H9 (cell line): ENCODE measurements at regions not wholly inside any gene's neighbourhood (a gene's known extent, or its start where the extent isn't known, plus 50 kb on each side); places are given as distances from the start of the nearest gene placed in this dataset.

Experiments used
- DNase-seq: peaks from one replicate; pipeline ENCODE4 v3.0.0-alpha.2; 2017
- H2AFZ ChIP-seq: one replicate; pipeline ENCODE4 v1.6.1; 2013; ENCODE audit warnings: mild to moderate bottlenecking, low read length, control low read depth, moderate library complexity
- H2AK5ac ChIP-seq: 2 replicates; pipeline ENCODE4 v1.6.1; 2013; ENCODE audit warnings: low read length, control low read depth, mixed read lengths; ENCODE audit not compliant: insufficient read length
- H2BK120ac ChIP-seq: one replicate; pipeline ENCODE4 v1.6.1; 2013; ENCODE audit warnings: low read depth, mild to moderate bottlenecking, low read length, control low read depth, inconsistent platforms; ENCODE audit not compliant: poor library complexity, severe bottlenecking
- H2BK12ac ChIP-seq: 2 replicates; pipeline ENCODE4 v1.6.1; 2013; ENCODE audit warnings: low read length, control low read depth, mixed read lengths, low read depth; ENCODE audit not compliant: insufficient read length
- H2BK15ac ChIP-seq: 2 replicates; pipeline ENCODE4 v1.6.1; 2013; ENCODE audit warnings: low read depth, low read length, control low read depth
- H2BK20ac ChIP-seq: one replicate; pipeline ENCODE4 v1.6.1; 2013; ENCODE audit warnings: low read depth, mild to moderate bottlenecking, low read length, control low read depth, inconsistent platforms; ENCODE audit not compliant: poor library complexity, severe bottlenecking
- H2BK5ac ChIP-seq: 2 replicates; pipeline ENCODE4 v1.6.1; 2013; ENCODE audit warnings: low read length, control low read depth, mixed read lengths; ENCODE audit not compliant: insufficient read length
- H3K14ac ChIP-seq: 2 replicates; pipeline ENCODE4 v1.6.1; 2013; ENCODE audit warnings: low read length, control low read depth; ENCODE audit not compliant: insufficient read depth
- H3K18ac ChIP-seq: 2 replicates; pipeline ENCODE4 v1.6.1; 2013; ENCODE audit warnings: low read depth, mild to moderate bottlenecking, mixed read lengths, low read length, control low read depth; ENCODE audit not compliant: insufficient read length
- H3K23ac ChIP-seq: 2 replicates; pipeline ENCODE4 v1.6.1; 2013; ENCODE audit warnings: low read length, control low read depth, mixed read lengths, low read depth; ENCODE audit not compliant: insufficient read length
- H3K23me2 ChIP-seq: 2 replicates; pipeline ENCODE4 v1.6.1; 2013; ENCODE audit warnings: low read depth, mild to moderate bottlenecking, mixed read lengths, low read length, control low read depth; ENCODE audit not compliant: insufficient read length, poor library complexity, severe bottlenecking
- H3K27ac ChIP-seq: 2 replicates; pipeline ENCODE4 v1.5.1; 2013; ENCODE audit warnings: low read length, control low read depth, mixed read lengths, low read depth; ENCODE audit not compliant: insufficient read length
- H3K27me3 ChIP-seq: 2 replicates; pipeline ENCODE4 v1.6.1; 2013; ENCODE audit warnings: low read length, control low read depth, inconsistent platforms; ENCODE audit not compliant: insufficient read depth
- H3K4ac ChIP-seq: 2 replicates; pipeline ENCODE4 v1.6.1; 2013; ENCODE audit warnings: low read depth, mild to moderate bottlenecking, control low read depth, inconsistent platforms, low read length, moderate library complexity
- H3K4me1 ChIP-seq: 2 replicates; pipeline ENCODE4 v1.6.1; 2013; ENCODE audit warnings: low read length, control low read depth, inconsistent platforms; ENCODE audit not compliant: insufficient read depth
- H3K4me2 ChIP-seq: 2 replicates; pipeline ENCODE4 v1.6.1; 2013; ENCODE audit warnings: low read length, control low read depth, mixed read lengths; ENCODE audit not compliant: insufficient read length, insufficient read depth
- H3K56ac ChIP-seq: 2 replicates; pipeline ENCODE4 v1.6.1; 2013; ENCODE audit warnings: low read depth, mild to moderate bottlenecking, mixed read lengths, low read length, control low read depth; ENCODE audit not compliant: insufficient read length
- H3K79me1 ChIP-seq: 2 replicates; pipeline ENCODE4 v1.6.1; 2013; ENCODE audit warnings: low read depth, mild to moderate bottlenecking, moderate library complexity, low read length, control low read depth, inconsistent platforms; ENCODE audit not compliant: insufficient read depth, poor library complexity, severe bottlenecking
- H3K79me2 ChIP-seq: 2 replicates; pipeline ENCODE4 v1.6.1; 2013; ENCODE audit warnings: low read length, control low read depth, inconsistent platforms; ENCODE audit not compliant: insufficient read depth
- H3K9ac ChIP-seq: 2 replicates; pipeline ENCODE4 v1.6.1; 2013; ENCODE audit warnings: low read length, control low read depth, mixed read lengths; ENCODE audit not compliant: insufficient read length; ENCODE audit errors: extremely low read depth
- H3K9me3 ChIP-seq: one replicate; pipeline ENCODE4 v1.6.1; 2013; ENCODE audit warnings: low read depth, low read length, inconsistent platforms; ENCODE audit not compliant: control insufficient read depth
- H3T11ph ChIP-seq: one replicate; pipeline ENCODE4 v1.6.1; 2013; ENCODE audit warnings: mild to moderate bottlenecking, low read length, control low read depth, inconsistent platforms
- H4K20me1 ChIP-seq: one replicate; pipeline ENCODE4 v1.6.1; 2013; ENCODE audit not compliant: control insufficient read depth, insufficient read length, insufficient read depth
- H4K5ac ChIP-seq: 2 replicates; pipeline ENCODE4 v1.6.1; 2013; ENCODE audit warnings: low read depth, mild to moderate bottlenecking, mixed read lengths, low read length, control low read depth; ENCODE audit not compliant: insufficient read length
- H4K8ac ChIP-seq: replicated peaks from 2 replicates; pipeline ENCODE4 v1.6.1; 2013; ENCODE audit warnings: low read length, control low read depth, mixed read lengths, low read depth; ENCODE audit not compliant: insufficient read length
- H4K91ac ChIP-seq: 2 replicates; pipeline ENCODE4 v1.6.1; 2013; ENCODE audit warnings: low read depth, mild to moderate bottlenecking, moderate library complexity, mixed read lengths, low read length, control low read depth; ENCODE audit not compliant: insufficient read length
- H3K27ac Mint-ChIP-seq, 3 experiments: 2 replicates in 2 of 3; 3 replicates in 1 of 3; pipeline ENCODE4 v1.8.0; 2020 to 2021; ENCODE audit warnings: mixed read lengths in 3 of 3, mild to moderate bottlenecking in 1 of 3, moderate library complexity in 1 of 3
- H3K27me3 Mint-ChIP-seq: 2 replicates; pipeline ENCODE4 v1.8.0; 2021; ENCODE audit warnings: low read depth, mild to moderate bottlenecking, moderate library complexity, mixed read lengths
- H3K36me3 Mint-ChIP-seq, 3 experiments: 2 replicates in 2 of 3; 3 replicates in 1 of 3; pipeline ENCODE4 v1.8.0; 2020 to 2021; ENCODE audit warnings: low read depth in 3 of 3, mixed read lengths in 3 of 3; ENCODE audit not compliant: insufficient read depth in 1 of 3
- H3K4me1 Mint-ChIP-seq, 2 experiments: 2 replicates each; pipeline ENCODE4 v1.8.0; 2020; ENCODE audit warnings: mixed read lengths in 2 of 2
- H3K4me3 Mint-ChIP-seq, 2 experiments: 2 replicates in 1 of 2; 3 replicates in 1 of 2; pipeline ENCODE4 v1.8.0; 2020 to 2021; ENCODE audit warnings: mild to moderate bottlenecking in 2 of 2, mixed read lengths in 2 of 2, moderate library complexity in 1 of 2
- H3K9me3 Mint-ChIP-seq, 2 experiments: 2 replicates in 1 of 2; 3 replicates in 1 of 2; pipeline ENCODE4 v1.8.0; 2020; ENCODE audit warnings: mild to moderate bottlenecking in 2 of 2, mixed read lengths in 2 of 2, moderate library complexity in 1 of 2
- CTCF ChIP-seq: fragments of 200-600 bp; sonication (generic); conservative IDR thresholded peaks from 3 replicates; pipeline ENCODE4 v1.8.0; 2021; ENCODE audit warnings: antibody characterized with exemption, mild to moderate bottlenecking
- WGBS: extraction: QIAGEN DNeasy Blood & Tissue Kit; methylation state at CpG from one replicate; pipeline ENCODE4 v1.1.7; 2013; ENCODE audit warnings: missing lambda C conversion rate, low lambda C conversion rate, mixed read lengths; ENCODE audit not compliant: insufficient read length; ENCODE audit errors: extremely low coverage; 5-methylcytosine and 5-hydroxymethylcytosine counted together

- no peak overlapping the region for H3K23ac ChIP-seq
- no peak overlapping the region for H3K56ac ChIP-seq
- H3K4me2 ChIP-seq = no peak overlapping the region
- H3K79me2 ChIP-seq = no peaks in the 10 kb centered on the region
- no peak for TF ChIP-seq CTCF
- no peaks in the 10 kb centered on the region for H3K23me2 ChIP-seq
- Mint-ChIP-seq H3K4me1 (no peaks in the 10 kb centered on the region; a peak in 1 of 4 replicates), H3K27me3 (peaks cover 4% of the 10 kb centered on the region), H3K36me3 (no peaks in the 10 kb centered on the region), H3K9me3 (no peaks in the 10 kb centered on the region; a peak in 1 of 5 replicates), H3K4me3 (no peak overlapping the region), H3K27ac (no peak overlapping the region)
- no peak overlapping the region for H2BK120ac ChIP-seq
- no peak overlapping the region for H2BK5ac ChIP-seq
- no peak overlapping the region for H4K5ac ChIP-seq
- no peak overlapping the region for H3T11ph ChIP-seq
- no peak overlapping the region for H3K9ac ChIP-seq
- H3K27me3 ChIP-seq = no peaks in the 10 kb centered on the region
- no peaks in the 10 kb centered on the region for H4K20me1 ChIP-seq
- H3K14ac ChIP-seq = no peak overlapping the region
- H4K91ac ChIP-seq = no peak overlapping the region
- H4K8ac ChIP-seq = no peak overlapping the region
- WGBS = no CpG with 5 or more reads among the region's 5 CpGs
- H2BK15ac ChIP-seq = no peak overlapping the region
- no peak overlapping the region for H3K4ac ChIP-seq
- no peak for DNase-seq
- no peak overlapping the region for H2BK12ac ChIP-seq
- H2AK5ac ChIP-seq = no peak overlapping the region
- H2BK20ac ChIP-seq = no peak overlapping the region
- no peak overlapping the region for H3K18ac ChIP-seq
- no peaks in the 10 kb centered on the region for H3K9me3 ChIP-seq
- no peaks in the 10 kb centered on the region for H3K79me1 ChIP-seq
- no peak overlapping the region for H2AFZ ChIP-seq
- no peaks in the 10 kb centered on the region for H3K4me1 ChIP-seq
- no peak overlapping the region for H3K27ac ChIP-seq
These were observed 279.2 kb downstream of the WDR11 start for GRCh38 chr10:121130382-121130781.
